Muscle layer of duodenum (tissue), 2 donors: ENCODE measurements at regions not wholly inside any gene's neighbourhood (a gene's known extent, or its start where the extent isn't known, plus 50 kb on each side); places are given as distances from the start of the nearest gene placed in this dataset.
"Not testable (repeated sequence)": the region's sequence is repeated elsewhere in the genome, so short reads cannot be mapped to it uniquely, and the experiment has no call there.

Experiments used
- H3K27ac ChIP-seq: one replicate; pipeline ENCODE4 v1.7.0; 2013; ENCODE audit warnings: mild to moderate bottlenecking, low read length
- H3K27me3 ChIP-seq: one replicate; pipeline ENCODE4 v1.7.0; 2013; ENCODE audit warnings: low read depth, mild to moderate bottlenecking, control low read depth, low read length
- H3K36me3 ChIP-seq, 2 donors: one replicate each; pipeline ENCODE4 v1.7.0; 2013; ENCODE audit warnings: low read length in 2 of 2, control low read depth in 1 of 2, mild to moderate bottlenecking in 1 of 2; ENCODE audit not compliant: insufficient read depth in 2 of 2, control insufficient read depth in 1 of 2
- H3K4me1 ChIP-seq, 2 donors: one replicate each; pipeline ENCODE4 v1.7.0; 2013; ENCODE audit warnings: low read length in 2 of 2, mild to moderate bottlenecking in 2 of 2, control low read depth in 1 of 2, moderate library complexity in 1 of 2; ENCODE audit not compliant: insufficient read depth in 2 of 2, control insufficient read depth in 1 of 2
- H3K4me3 ChIP-seq, 2 donors: one replicate each; pipeline ENCODE4 v1.7.0; 2013; ENCODE audit warnings: low read length in 2 of 2, low read depth in 1 of 2, mild to moderate bottlenecking in 1 of 2
- H3K9me3 ChIP-seq, 2 donors: one replicate each; pipeline ENCODE4 v1.7.0; 2013; ENCODE audit warnings: low read length in 2 of 2, control low read depth in 1 of 2, mild to moderate bottlenecking in 1 of 2; ENCODE audit not compliant: control insufficient read depth in 1 of 2
- donor health status: healthy.

DNA sequence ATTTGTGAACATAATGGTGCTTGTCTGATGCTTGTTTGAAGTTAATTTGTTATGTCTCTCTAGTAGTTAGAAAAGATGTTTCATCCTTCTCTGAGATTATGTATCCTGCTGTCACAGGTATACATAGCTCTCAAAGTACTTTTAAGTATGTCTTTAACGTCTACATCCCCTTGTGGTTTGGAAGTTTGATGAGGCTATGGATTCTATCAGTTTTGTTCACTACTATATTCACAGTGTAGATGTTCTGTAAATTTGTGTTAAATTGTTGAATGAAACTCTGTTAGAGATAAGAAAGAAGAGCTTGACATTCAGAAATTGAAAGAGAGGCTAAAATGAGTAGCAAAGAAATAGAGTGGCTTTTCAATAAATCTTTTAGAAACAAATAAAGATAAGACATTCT, 304.6 kb upstream of the MIR17HG start:
- Histone ChIP-seq H3K27me3 (no peaks in the 10 kb centered on the region), H3K36me3 (no peaks in the 10 kb centered on the region), H3K9me3 (no peaks in the 10 kb centered on the region), H3K4me3 (no peak overlapping the region), H3K4me1 (no peaks in the 10 kb centered on the region), H3K27ac (no peak overlapping the region)

DNA sequence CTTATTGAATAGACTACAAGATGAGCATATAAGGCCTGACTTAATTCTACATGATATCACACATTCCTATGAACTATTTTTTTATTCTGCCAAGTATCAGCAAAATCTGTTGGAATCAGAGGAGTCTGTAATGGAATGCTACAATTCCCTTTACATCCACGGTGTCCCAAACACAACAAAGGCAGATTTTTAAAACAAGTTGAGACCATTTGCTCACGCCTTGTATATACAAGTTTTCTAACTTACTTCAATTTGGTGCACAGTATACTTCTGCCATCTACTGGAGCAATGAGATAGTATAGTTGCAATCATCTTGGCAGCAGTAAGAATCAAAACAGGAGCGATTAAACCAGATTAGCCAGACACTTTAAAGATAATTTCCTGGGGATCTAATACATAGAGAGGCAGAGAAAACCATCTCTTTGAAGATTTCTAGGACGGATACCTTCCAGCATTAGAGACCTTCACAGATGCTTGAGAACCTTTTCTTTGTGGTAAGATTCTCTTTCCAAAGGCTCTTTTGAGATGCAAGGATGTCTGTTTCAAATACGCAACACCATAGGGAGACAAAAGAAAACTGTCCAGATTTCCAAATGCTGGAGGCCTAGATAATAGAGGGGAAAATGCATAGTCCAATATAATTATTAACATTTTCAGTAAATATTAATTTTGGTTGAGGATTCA, 302.0 kb upstream of the MIR17HG start:
- Histone ChIP-seq H3K4me3 (no peak overlapping the region), H3K9me3 (no peaks in the 10 kb centered on the region), H3K27ac (no peak overlapping the region), H3K27me3 (no peaks in the 10 kb centered on the region), H3K36me3 (no peaks in the 10 kb centered on the region), H3K4me1 (no peaks in the 10 kb centered on the region)

DNA sequence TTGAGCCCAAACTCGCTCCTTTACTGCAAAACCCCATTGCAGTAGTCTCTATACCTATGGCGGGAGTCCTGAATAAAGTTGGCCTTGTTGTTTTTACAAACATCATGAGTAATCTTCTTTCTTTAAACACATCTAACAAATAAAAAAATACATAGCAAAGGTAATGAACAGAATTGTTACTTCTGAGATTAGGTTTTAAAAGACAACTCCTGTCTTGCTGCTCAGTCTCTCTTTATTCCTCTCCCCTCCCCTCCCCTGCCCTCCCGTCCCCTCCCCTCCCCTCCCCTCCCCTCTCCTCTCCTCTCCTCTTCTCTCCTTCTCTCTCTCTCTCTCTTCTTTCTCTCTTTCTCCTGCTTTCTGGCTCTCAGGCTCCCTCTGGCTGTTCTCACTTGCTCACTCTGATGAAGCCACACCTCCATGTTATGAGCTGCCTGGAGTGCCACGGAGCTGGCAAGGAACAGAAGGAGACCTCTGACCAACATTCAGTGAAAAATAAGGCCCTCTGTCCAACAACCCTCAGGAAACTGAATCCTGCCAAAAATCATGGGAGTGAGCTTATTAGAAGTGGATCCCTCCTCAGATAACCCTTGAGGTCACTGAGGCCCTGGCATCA, 300.7 kb upstream of the MIR17HG start:
- no peaks in the 10 kb centered on the region for H3K4me1 ChIP-seq
- H3K27me3 ChIP-seq, result no peaks in the 10 kb centered on the region
- H3K4me3 ChIP-seq, result no peak overlapping the region
- no peaks in the 10 kb centered on the region for H3K36me3 ChIP-seq
- H3K9me3 ChIP-seq, result no peaks in the 10 kb centered on the region
- H3K27ac ChIP-seq, result no peak overlapping the region

DNA sequence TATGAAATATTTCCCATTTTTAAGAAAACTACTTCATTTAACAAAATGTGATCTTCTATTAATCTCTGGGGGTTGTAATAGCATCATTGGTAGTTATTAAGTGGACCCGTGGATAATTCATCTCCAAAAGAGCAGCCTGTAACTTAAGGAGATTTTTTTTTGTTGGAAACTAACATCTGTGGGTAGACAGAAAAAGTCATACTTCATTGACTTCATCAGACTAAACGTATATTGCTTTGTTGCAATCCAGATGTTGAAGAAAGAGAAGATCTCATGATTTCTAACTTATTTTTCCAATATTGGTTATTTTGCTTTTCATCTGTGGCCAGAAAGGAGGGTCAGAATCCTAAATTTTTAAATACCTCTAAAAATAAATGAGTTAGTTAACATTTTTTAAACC, 296.5 kb upstream of the MIR17HG start:
- Histone ChIP-seq H3K36me3 (no peaks in the 10 kb centered on the region), H3K9me3 (no peaks in the 10 kb centered on the region), H3K27ac (no peak overlapping the region), H3K4me1 (no peaks in the 10 kb centered on the region), H3K4me3 (no peak overlapping the region), H3K27me3 (no peaks in the 10 kb centered on the region)

DNA sequence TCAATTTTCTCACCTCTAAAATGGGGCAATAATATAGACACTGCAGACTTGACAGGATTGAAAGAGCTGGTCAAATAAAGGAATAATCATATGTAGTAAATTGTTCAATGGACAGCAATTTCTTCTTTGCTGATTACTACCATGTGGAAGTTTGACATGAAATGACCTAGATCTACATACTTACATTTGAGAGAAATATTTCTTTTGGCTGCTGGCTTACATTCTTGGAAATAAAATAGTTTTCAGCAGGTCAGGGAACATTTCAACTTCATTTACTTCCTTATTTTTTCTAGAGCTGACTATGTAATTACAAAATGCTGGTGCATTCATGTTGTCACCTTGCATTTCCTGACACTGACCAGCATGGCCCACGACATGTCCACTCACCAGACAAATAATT, 294.6 kb upstream of the MIR17HG start:
- Histone ChIP-seq H3K27ac (no peak overlapping the region), H3K9me3 (no peaks in the 10 kb centered on the region), H3K36me3 (no peaks in the 10 kb centered on the region), H3K27me3 (no peaks in the 10 kb centered on the region), H3K4me1 (no peaks in the 10 kb centered on the region), H3K4me3 (no peak overlapping the region)

DNA sequence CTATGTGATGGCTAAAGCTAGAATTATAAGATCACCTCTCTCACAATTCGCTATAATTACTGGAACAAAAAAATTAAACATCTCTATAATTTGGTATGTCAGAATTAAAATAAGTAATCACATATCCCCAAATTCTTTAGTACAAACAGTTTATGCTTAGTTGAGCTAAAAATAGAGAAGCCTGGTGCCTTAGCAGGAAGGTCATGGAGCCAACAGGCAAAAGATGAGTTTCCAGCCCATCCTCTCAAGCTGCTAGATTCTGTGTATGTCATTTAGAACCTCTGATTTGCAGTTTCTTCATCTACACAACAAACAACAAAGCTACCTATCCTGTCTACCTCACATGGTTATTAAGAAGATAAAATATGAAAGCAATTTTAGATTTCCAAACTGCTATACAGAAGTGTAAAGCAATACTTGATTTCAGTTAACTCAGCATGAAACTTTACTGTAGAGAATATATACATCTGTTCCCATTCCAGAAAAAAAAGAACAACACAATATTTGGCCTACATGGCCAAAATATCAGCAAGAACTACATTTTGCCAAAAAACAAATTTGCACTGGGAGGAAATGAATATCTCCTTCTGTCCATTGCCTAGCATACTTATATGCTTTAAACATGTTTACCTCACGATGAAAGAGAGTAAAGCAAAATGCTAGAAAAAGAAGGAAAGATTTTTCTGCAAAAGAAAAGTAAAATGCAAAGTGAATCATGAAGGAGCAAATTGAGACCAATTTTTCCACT, 294.0 kb upstream of the MIR17HG start:
- no peaks in the 10 kb centered on the region for H3K36me3 ChIP-seq

DNA sequence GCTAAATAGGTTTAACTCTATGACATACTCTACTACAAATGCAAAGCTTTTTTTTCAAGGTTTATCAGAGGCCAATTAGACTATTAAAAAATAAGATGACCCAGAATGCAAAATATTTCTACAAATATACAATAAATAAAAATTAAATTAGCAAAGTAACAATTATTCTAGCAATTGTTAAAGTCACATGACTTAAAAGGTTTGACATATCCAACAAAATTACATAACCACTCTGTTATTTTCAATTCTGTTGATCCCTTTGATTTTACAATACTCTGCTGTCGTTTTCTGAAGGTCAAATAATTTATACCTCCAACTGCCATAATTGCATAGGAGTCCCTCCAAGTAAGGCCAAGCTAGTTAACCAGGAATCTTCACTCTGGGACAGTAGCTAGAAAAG, 292.6 kb upstream of the MIR17HG start:
- Histone ChIP-seq H3K9me3 (no peaks in the 10 kb centered on the region), H3K36me3 (no peaks in the 10 kb centered on the region), H3K4me3 (no peak overlapping the region), H3K4me1 (no peaks in the 10 kb centered on the region), H3K27ac (no peak overlapping the region), H3K27me3 (no peaks in the 10 kb centered on the region)

More for the DNA sequence above, 294.0 kb upstream of the MIR17HG start:
- H3K27me3 ChIP-seq, result no peaks in the 10 kb centered on the region
- H3K9me3 ChIP-seq, result no peaks in the 10 kb centered on the region
- H3K27ac ChIP-seq, result no peak overlapping the region
- H3K4me1 ChIP-seq, result no peaks in the 10 kb centered on the region
- H3K4me3 ChIP-seq, result no peak overlapping the region

DNA sequence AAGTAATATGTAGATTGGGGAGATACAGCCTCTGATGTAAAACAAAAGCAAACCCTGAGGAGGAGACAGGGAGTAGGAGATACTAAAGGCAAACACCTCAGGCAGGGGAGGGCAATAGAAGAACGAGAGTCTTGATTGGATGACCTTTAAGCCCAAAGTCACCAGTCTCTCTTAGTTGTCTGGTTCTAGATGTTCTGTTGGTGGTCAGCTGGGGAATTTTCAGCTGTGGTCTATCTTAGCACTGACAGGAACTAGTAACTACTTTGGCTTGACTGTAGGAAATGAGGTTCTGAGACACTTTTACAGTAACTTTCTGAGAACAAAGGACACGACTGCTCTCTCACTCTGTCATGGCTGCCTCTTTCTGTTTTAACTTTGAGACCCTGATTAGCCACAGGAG, 290.7 kb upstream of the MIR17HG start:
- Histone ChIP-seq H3K27me3 (no peaks in the 10 kb centered on the region), H3K36me3 (no peaks in the 10 kb centered on the region), H3K9me3 (no peaks in the 10 kb centered on the region), H3K4me3 (no peak overlapping the region), H3K4me1 (no peaks in the 10 kb centered on the region), H3K27ac (no peak overlapping the region)

DNA sequence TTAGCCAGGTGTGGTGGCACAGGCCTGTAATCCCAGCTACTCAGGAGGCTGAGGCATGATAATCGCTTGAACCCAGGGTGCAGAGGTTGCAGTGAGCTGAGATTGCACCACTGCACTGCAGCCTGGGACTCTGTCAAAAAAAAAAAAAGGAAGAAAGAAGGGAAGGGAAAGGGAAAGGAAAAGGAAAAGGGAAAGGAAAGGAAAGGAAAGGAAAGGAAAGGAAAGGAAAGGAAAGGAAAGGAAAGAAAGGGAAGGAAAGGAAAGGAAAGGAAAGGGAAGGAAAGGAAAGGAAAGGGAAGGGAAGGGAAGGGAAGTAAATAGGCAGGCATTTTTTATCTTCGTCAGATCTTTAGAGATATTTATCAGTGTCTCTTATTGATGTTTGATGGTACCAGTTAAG, 290.0 kb upstream of the MIR17HG start:
- H3K4me3 ChIP-seq, H3K27ac ChIP-seq, H3K4me1 ChIP-seq, H3K36me3 ChIP-seq, H3K27me3 ChIP-seq, H3K9me3 ChIP-seq: not testable (repeated sequence)

DNA sequence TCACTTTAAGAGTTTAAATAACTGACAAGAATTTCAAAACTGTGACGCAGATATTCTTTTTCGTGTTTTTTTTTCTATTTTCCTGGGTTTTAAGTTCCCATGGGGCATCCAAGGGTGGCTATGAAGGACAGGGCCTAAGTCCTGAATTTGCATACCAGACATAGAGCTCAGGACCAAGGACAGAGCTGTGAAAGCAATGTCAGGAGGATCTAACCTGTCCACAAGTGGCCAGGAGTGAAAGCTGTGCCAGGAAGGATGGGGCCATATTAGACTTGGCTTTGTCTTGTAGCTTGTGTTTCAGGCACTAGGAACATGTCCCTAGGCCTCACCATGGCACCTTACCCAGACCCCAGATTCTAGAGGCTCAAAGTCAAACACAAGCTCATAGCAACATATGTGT, 289.4 kb upstream of the MIR17HG start:
- no peaks in the 10 kb centered on the region for H3K9me3 ChIP-seq
- no peaks in the 10 kb centered on the region for H3K36me3 ChIP-seq
- H3K27me3 ChIP-seq, result no peaks in the 10 kb centered on the region
- H3K4me3 ChIP-seq, result no peak overlapping the region
- H3K4me1 ChIP-seq, result no peaks in the 10 kb centered on the region
- no peak overlapping the region for H3K27ac ChIP-seq

DNA sequence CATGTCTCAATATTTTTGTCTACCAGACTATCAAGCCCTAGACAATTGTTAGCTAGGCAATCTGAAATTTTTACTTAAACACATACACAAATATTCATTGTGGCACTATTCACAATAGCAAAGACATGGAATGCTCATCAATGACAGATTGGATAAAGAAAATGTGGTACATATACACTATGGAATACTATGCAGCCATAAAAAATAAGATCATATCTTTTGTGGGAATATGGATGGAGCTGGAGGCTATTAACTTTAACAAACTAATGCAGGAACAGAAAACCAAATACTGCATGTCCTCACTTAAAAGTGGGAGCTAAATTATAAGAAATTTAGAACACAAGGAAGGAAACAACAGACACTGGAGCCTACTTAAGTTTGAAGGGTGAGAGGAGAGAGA, 288.6 kb upstream of the MIR17HG start:
- H3K27ac ChIP-seq, result no peak overlapping the region
- no peaks in the 10 kb centered on the region for H3K9me3 ChIP-seq
- no peaks in the 10 kb centered on the region for H3K4me1 ChIP-seq
- H3K36me3 ChIP-seq, result no peaks in the 10 kb centered on the region
- no peaks in the 10 kb centered on the region for H3K27me3 ChIP-seq
- H3K4me3 ChIP-seq, result no peak overlapping the region
